ENCODE measurements at regions not wholly inside any gene's neighbourhood (a gene's known extent, or its start where the extent isn't known, plus 50 kb on each side); places are given as distances from the start of the nearest gene placed in this dataset.

DNA sequence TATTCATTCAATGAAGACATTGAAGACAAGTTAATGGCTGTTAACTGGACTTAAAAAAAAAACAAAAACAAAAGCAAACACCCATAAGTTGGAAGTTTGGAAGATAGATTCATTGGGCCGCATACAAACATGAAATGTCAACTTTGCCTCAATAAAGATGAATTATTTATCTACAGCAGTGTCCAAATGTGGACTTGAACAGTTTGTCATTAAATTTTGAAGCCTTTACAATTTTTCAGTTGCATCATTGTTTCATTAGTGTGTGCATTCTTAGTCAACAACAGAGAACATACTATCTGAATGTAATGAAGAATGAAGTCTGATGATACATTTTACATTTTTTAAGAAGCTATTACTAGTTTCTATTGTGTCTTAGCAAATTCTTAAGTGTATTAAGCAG lies 152.1 kb downstream of the SLIT2 start:
- DNase-seq = no peak

DNA sequence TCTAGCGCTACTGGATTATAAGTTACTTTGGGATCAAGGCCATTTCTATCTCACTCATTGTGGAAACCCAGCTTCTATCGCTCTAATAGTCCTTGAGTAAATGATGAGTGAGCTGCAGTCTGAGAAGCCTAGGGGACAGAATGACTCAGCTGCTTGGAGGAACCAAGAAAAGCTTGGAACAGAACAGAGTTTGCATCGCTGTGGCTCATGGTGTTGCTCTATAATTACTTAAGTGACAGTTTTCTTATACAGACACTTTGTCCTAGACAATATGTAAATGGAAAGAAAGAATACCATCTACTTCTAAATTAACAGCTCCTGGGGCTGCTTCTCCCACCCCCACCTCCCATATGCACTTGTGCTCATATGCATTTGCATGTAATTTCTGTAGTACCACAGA lies 156.9 kb downstream of the SLIT2 start:
- DNase-seq = no peak

GRCh38 chr4:20412072-20412471 lies 160.4 kb downstream of the SLIT2 start:
- no peak for DNase-seq

- DNase-seq = no peak
Observed at GRCh38 chr4:20416800-20417199, 165.1 kb downstream of the SLIT2 start.

DNA sequence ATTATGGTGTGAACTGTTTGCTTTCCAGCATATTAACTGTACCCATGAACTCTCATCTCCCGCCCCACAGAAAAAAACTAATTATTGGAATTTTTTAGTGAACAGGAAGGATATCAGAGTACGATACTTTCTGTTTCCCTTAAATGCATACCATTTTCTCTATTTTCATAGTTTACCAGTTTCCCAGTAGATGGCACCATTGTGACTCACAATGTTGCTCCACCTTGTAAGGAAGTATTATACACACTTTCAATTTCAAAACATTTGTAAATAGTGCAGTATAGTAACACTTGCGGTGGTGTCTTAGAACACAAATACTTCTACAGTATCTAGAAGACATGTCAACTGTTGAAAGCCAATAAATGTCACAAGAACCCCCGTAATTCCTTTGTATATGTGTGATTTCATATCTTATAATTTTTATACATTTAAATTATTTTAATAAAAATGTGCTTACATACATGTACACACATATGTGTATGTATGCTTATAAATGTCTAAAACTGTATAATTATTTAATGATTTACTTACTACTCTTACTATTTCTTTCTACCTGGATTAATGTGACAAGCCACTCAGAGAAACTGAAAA lies 167.3 kb downstream of the SLIT2 start:
- peak; percentile 35 to 75 for DNase-seq

GRCh38 chr4:20420916-20421602 lies 169.4 kb downstream of the SLIT2 start:
- DNase-seq = no peak

DNA sequence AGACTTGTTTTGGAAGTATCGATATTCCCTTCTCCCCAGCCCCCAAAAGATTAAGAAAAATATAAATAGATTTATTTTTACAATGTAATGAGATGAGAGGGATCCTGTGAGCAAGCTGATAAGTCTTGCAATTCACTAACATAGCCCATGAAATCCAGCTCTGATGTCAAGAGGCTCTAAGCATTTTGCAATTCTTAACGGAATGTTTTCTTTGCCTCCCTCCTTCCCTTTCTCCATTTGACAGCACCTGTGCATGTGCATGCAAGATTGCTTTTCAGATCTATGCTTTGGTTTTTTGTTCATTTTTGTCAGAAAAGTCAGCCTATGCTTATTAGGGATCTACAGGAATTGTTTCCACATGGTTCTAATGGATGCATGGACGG lies 169.9 kb downstream of the SLIT2 start:
- DNase-seq = no peak

GRCh38 chr4:20422398-20422797 lies 170.7 kb downstream of the SLIT2 start:
- peak; percentile 72 to 82 for DNase-seq

DNA sequence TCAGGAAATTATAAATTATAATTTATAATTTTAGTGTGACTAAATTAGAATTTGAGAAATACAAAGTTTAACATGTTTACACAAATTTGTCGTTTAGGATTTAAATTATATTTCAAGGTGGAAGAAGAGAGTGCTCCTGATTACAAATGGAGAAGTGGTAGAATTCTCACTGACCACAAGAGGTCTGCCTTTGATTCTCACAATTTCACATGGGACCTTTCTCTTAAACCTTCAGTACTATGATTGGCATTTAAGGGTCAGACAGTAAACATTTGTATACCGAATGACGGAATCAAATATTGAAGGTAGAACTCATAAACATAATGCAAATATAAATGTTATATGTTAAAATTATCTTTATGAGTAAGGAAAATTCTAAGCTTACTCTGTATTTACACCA lies 171.7 kb downstream of the SLIT2 start:
- DNase-seq = no peak

DNA sequence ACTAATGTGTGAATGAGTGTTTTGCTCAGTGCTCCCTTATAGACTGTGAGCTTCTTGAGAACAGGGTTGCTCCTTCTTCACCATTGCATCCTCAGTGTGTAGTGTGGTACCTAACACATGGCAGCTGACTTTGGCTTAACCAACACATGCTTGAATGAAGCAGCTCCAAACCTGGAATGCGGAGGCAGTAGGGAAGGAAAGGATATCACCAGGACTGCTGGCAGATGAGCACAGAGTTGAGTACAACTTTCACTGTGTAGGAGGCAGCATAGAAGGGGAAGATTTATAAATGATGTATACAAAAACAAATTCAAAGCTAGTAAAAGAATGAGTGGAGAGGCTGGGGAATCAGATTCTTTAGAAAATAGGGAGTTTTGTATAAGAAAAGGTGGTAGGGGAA lies 174.3 kb downstream of the SLIT2 start:
- no peak for DNase-seq

DNA sequence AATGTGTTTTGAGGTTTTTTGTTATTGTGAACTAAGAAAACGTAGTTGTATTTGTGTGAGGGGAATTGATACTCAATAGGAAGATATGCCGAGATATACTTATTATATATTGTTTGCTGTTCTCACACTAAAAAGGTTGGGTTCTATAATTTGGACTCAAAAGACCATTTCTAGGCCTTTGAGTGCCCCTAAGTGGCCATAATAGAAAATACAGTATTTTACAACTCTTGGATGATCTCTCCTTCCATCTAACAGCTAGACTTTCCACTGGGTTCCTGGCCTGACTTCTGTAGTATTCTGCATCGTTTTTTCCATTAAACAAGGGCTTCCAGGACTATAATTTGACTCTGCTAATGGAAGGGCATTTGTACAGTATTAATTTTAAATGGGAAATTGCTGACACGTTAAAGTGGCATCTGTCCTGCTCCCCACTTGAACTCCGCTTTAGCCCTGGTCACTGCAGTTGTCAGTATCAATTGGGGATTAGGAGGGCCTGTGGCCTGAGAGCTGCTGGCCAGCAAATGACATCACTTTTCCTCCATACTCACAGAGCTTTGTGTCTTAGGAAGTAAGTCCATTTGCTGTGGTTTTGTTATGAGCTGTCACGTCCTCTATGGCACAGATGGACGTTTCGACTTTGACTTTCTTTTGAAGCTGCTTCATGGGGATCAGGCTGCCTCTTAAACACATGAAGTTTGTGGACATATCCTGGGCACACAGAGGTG lies 176.9 kb downstream of the SLIT2 start:
- DNase-seq = peak; percentile 16 to 61

GRCh38 chr4:20430259-20430941 lies 178.7 kb downstream of the SLIT2 start:
- no peak for DNase-seq

DNA sequence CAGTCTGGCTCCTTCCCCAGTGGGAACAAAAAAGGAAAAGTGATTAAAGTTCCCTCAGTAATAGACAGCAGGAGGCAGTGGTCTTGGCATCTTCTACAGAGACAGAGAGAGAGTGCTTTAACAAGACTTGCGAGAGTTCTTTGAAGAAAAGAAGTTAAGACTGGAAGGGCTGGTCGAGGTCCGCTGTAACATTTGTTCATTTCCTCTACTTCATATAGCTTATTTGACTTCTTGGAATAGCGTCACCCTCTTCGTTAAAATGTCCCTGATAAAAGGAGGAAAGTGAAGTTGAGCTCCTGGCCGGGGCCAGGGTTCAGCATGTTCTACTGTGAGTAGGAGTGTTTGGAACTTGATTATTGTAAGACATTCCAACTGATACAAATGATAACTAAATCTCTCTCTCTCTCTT lies 179.8 kb downstream of the SLIT2 start:
- no peak for DNase-seq

GRCh38 chr4:20432088-20432487 lies 180.4 kb downstream of the SLIT2 start:
- DNase-seq = no peak

- DNase-seq = peak in 1 of 2 experiments; percentile 80
Observed at GRCh38 chr4:20433097-20433705, 181.5 kb downstream of the SLIT2 start.

DNA sequence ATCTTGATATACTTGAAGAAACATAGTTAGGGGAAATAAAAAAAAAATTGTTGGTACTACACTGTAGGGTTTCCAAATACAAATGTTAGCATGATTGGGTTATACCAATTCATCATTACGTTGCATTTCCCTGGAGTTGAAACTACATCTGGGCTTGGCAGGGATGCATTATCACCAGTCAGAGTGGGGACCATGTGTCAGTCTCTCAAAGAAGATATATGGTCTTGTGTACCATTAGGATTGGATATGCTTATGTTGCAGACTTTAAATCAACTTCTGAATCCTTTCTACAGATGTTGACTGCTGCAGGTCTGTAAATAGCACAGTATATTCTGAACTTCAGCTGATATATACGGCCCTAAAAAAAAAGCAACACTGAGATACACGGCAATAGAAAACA lies 188.5 kb downstream of the SLIT2 start:
- DNase-seq = no peak

GRCh38 chr4:20443015-20443805 lies 191.5 kb downstream of the SLIT2 start:
- no peak for DNase-seq

- no peak for DNase-seq
Observed at GRCh38 chr4:20444599-20445337, 193.1 kb downstream of the SLIT2 start.

DNA sequence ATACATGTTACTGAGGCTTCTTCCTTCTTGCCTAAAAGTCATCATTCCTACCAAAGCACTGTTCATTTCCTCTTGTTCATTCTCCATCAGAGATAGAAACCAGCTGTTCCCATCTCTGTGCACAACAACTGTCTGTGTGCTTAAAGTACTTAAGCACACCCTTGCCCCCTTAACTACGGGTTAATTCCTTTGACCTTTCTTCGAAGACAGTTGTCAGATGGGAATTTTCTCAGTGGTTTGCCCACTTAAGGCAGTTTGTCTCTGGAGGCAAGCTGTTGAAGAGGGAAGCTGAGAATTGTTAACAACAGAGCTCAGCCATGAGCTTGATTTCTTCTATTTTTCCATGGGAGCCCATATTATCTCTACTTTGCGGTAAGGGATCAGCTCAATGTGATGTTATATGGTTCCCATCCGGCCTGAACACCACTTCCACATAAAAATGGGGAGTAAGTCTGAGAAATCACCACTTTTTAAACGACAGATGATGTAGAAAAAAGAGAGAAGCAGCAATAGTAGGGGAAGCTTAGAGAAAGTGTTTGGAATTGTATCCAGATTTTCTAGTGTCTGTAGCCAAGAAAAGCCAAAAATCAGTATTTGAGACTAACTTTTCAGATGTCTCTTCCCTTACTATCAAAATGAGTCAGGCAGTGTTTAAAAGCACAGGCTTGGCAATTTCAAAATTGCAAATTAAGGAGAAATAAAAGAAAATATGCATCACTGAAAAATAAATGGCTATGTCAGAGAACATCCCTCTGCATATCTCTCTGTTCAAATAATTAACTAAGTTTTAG lies 194.4 kb downstream of the SLIT2 start:
- no peak for DNase-seq

DNA sequence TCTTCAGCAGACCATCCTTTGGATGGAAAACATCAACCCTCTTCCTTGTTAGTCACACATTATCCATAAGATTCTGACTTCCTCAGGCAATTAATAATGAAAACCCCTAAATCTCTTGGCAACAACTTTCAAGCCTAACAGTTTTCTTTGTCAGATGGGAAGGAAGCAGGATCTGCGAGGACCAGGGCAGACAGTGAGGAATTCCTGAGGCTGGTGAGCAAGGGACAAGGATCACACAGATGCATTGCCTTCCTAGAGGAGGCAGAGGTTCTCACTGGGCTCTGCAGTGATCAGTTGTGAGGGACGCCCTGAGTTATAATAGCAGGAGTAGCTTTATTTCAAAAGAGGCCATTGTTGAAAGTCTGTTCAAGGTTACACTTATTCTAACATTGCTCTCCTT lies 195.4 kb downstream of the SLIT2 start:
- DNase-seq = no peak

DNA sequence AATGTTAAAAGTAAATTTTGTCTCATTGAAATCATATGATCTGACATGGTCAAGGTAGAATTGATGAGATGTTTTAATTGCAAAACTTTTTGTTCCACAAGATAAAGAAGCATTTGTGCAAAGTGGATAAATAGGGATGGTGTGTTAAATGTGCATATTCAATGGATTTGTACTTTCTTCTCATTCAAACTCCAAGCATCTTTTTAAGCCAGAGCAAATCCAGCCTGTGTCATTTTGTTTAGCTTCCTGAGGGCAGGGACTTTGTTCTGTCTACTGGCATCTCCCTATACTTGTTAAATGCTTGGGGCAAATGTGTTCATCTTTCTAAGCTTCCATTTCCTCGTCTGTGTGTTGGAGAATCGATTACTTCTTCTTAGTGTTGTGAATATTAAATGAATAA lies 200.3 kb downstream of the SLIT2 start:
- no peak for DNase-seq
